Fibroblast of villous mesenchyme (primary cell): ENCODE measurements at regions not wholly inside any gene's neighbourhood (a gene's known extent, or its start where the extent isn't known, plus 50 kb on each side); places are given as distances from the start of the nearest gene placed in this dataset.
"Not testable (repeated sequence)": the region's sequence is repeated elsewhere in the genome, so short reads cannot be mapped to it uniquely, and the experiment has no call there.

Experiments
- DNase-seq: peaks from one replicate; pipeline ENCODE4 v3.0.0-alpha.2; 2010; ENCODE audit warnings: low read depth
- H3K4me3 ChIP-seq: 2 replicates; pipeline ENCODE4 v1.5.1; 2011; ENCODE audit warnings: low read depth, mild to moderate bottlenecking, low read length
- CTCF ChIP-seq: IDR thresholded peaks from 2 replicates; pipeline ENCODE4 v1.5.1; 2012; ENCODE audit warnings: low read depth, mild to moderate bottlenecking, low read length; ENCODE audit not compliant: insufficient read depth

- TF ChIP-seq CTCF, result no peak
- H3K4me3 ChIP-seq, result no peak overlapping the region
- DNase-seq, result no peak
These were observed 85.4 kb upstream of the HCRTR2 start for GRCh38 chr6:55088902-55089301.

- no peak for DNase-seq
- H3K4me3 ChIP-seq, result no peak overlapping the region
- no peak for TF ChIP-seq CTCF
These were observed 85.0 kb upstream of the HCRTR2 start for GRCh38 chr6:55089325-55089724.

GRCh38 chr6:55100686-55101085 lies 73.6 kb upstream of the HCRTR2 start:
- TF ChIP-seq CTCF, result no peak
- no peak for DNase-seq

GRCh38 chr6:55101157-55101556 lies 73.2 kb upstream of the HCRTR2 start:
- no peak for TF ChIP-seq CTCF
- no peak for DNase-seq
- H3K4me3 ChIP-seq, result no peak overlapping the region

More at GRCh38 chr6:55100686-55101085, 73.6 kb upstream of the HCRTR2 start:
- no peak overlapping the region for H3K4me3 ChIP-seq

GRCh38 chr6:55108134-55109130 lies 65.9 kb upstream of the HCRTR2 start:
- no peak for TF ChIP-seq CTCF
- DNase-seq, result no peak

GRCh38 chr6:55117267-55117666 lies 57.0 kb upstream of the HCRTR2 start:
- no peak for TF ChIP-seq CTCF
- DNase-seq, result no peak
- H3K4me3 ChIP-seq, result no peak overlapping the region

More at GRCh38 chr6:55108134-55109130, 65.9 kb upstream of the HCRTR2 start:
- no peak overlapping the region for H3K4me3 ChIP-seq

GRCh38 chr6:55124241-55124640 lies 50.1 kb upstream of the HCRTR2 start:
- H3K4me3 ChIP-seq, DNase-seq: not testable (repeated sequence)
